ENCODE measurements at regions not wholly inside any gene's neighbourhood (a gene's known extent, or its start where the extent isn't known, plus 50 kb on each side); places are given as distances from the start of the nearest gene placed in this dataset.

- TF ChIP-seq ZFX (IDR thresholded peaks at IDR 0.05): no peak
- no peak for TF ChIP-seq CTCF (conservative IDR thresholded peaks at IDR 0.05)
These were observed 126.1 kb downstream of the TFAP2C start for GRCh38 chr20:56755201-56755600.
